ENCODE measurements at regions not wholly inside any gene's neighbourhood (a gene's known extent, or its start where the extent isn't known, plus 50 kb on each side); places are given as distances from the start of the nearest gene placed in this dataset.

- no peak for TF ChIP-seq CTCF (IDR thresholded peaks at IDR 0.05; ENCODE audit: low read depth, low read length, poor library complexity, severe bottlenecking)
- TF ChIP-seq EZH2phosphoT487 (IDR thresholded peaks at IDR 0.05; ENCODE audit: borderline replicate concordance, low read length) = no peak
These were observed 715.8 kb upstream of the ID2 start for GRCh38 chr2:7966032-7966431.

All from DOHH2 (cell line).